ENCODE measurements at regions not wholly inside any gene's neighbourhood (a gene's known extent, or its start where the extent isn't known, plus 50 kb on each side); places are given as distances from the start of the nearest gene placed in this dataset.

DNA sequence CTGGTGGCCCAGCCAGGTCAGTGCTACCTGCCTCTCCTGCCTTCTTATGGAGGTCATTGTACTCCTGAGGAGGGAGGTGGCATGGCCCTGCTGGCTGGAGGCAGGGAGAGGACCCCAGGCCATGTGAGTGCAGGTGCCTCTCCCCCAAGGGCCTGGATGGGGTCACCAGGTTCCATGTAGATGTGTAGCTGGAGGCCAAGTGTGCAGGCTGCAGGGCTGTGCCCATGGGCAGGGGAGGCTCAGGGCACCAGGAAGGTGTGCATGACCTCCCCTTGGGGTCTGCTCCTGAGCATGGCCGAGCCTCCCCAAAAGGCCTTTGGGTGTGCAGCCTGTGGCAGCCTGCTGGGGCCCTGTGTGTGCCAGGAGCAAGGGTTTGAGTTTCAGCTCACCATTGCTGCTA, 128.1 kb upstream of the HDAC4 start:
- TF ChIP-seq, protein P1, sequence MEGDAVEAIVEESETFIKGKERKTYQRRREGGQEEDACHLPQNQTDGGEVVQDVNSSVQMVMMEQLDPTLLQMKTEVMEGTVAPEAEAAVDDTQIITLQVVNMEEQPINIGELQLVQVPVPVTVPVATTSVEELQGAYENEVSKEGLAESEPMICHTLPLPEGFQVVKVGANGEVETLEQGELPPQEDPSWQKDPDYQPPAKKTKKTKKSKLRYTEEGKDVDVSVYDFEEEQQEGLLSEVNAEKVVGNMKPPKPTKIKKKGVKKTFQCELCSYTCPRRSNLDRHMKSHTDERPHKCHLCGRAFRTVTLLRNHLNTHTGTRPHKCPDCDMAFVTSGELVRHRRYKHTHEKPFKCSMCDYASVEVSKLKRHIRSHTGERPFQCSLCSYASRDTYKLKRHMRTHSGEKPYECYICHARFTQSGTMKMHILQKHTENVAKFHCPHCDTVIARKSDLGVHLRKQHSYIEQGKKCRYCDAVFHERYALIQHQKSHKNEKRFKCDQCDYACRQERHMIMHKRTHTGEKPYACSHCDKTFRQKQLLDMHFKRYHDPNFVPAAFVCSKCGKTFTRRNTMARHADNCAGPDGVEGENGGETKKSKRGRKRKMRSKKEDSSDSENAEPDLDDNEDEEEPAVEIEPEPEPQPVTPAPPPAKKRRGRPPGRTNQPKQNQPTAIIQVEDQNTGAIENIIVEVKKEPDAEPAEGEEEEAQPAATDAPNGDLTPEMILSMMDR (optimal IDR thresholded peaks at IDR 0.05 in 1 of 3, IDR thresholded peaks at IDR 0.05 in 1 of 3, conservative IDR thresholded peaks at IDR 0.05 in 1 of 3; ENCODE audit: extremely low read depth in 1 of 3, insufficient read depth in 2 of 3, low read length in 3 of 3), result no peak
- no peak for TF ChIP-seq EZH2 (IDR thresholded peaks at IDR 0.05; ENCODE audit: low read length)

All from keratinocyte (primary cell).